Inflammatory macrophage (primary cell): ENCODE measurements at regions not wholly inside any gene's neighbourhood (a gene's known extent, or its start where the extent isn't known, plus 50 kb on each side); places are given as distances from the start of the nearest gene placed in this dataset.
"Not testable (repeated sequence)": the region's sequence is repeated elsewhere in the genome, so short reads cannot be mapped to it uniquely, and the experiment has no call there.

Source experiments
- DNase-seq, 2 donors: peaks; one replicate each; pipeline ENCODE4 v3.0.0-alpha.2; 2020 to 2022

- DNase-seq: no peak
These were observed 279.6 kb downstream of the PCDH20 start for GRCh38 chr13:61136093-61136492.

GRCh38 chr13:61135583-61135982 is 280.1 kb downstream of the PCDH20 start:
- DNase-seq: no peak

DNA sequence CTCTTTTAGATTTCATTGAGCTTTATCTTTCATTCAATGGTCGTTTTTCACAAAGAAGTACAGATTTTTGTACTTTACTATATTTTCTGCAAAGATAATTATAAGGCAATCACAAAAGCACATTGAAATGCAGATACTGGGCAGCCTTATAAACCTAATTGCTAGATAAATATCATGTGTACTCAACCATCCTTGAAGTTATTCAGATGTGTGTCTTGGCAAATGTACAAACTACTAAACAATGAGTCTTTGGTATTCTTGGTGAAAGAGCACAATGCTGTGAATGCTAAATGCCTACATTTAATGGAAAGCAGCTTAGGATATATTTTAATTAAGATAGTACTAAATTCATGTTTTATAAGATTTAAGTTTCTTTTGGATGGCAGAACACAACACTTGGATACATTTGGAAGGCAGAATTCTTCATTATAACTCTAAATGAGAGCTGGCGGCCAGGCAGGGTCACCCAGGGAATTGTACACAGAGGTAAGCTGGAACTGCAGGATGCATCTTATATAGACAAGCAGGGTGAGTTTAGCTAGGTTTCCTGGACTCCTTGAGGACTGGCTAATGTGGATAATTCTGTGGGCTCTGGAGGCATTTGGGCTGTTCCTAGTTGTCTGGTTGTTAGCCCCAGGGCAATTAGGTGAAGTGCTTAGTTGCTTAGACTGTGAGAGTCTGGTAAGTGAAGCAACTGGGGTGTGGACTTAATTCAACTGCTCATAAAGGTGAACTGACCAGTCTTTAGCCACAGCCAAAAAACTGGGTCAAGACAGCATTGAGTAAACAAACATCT is 286.6 kb downstream of the PCDH20 start:
- DNase-seq: no peak

DNA sequence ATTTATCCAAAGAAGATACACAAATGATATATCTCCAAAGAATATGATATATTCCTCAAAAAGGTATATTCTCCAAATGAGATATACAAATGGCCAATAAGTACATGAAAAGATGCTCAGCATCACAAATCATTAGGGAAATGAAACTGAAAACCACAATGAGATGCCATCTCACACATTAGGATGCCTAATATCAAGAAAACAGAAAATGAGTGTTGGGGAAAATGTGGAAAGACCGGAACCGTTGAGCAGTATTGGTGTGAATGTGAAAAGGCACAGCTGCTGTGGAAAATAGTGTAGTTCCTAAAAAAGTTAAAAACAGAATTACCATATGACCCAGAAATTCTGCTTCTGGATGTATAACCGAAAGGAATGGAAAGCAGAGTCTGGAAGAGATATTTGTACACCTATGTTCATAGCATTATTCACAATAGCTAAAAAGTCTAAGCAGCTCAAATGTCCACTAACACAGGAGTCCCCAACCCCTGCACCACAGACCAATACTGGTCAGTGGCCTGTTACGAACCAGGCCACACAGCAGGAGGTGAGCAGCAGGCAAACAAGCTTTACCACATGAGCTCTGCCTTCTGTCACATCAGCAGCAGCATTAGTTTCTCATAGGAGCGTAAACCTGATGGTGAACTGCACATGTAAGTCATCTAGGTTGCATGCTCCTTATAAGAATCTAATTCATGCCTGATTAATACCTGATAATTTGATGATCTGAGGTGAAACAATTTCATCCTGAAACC is 291.9 kb downstream of the PCDH20 start:
- DNase-seq: no peak

GRCh38 chr13:61113140-61113658 is 302.4 kb downstream of the PCDH20 start:
- no peak for DNase-seq

DNA sequence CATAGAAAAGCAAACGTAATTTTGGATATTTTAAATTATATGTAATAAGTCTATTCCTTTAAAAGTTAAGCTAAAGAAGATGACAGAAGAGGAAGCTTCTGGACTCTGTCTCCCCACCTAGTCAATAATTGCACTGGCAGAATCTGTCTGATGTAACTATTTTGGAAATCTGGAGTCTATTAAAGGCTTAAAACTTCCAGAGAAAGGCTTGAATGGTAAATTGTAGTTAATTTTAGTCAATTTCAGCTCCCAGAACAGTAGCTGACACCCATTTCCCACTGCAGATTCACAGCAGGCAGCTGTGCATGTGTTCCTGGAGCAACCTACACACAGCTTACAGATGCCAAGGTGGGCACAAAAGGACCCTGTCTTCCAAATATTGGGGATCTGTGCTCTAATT is 304.1 kb downstream of the PCDH20 start:
- no peak for DNase-seq

DNA sequence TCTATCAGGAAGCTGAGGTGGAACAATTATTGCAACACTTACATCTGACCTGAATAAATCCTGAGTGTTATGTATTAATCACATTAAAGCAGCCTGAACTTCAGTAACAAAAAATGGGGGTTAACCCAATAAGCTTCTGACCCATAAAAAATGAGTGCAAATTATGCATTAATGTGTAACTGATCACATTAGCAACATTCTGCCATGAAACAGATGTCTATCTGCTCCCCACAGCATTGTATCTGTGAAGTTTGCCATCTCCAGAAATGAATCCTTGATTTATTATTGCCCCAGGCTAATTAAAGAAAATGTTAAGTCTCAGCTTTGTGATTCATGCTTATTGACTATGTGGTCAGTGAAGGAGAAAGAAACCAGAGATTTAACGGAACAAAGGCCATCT is 304.9 kb downstream of the PCDH20 start:
- DNase-seq: no peak

- DNase-seq: no peak
These were observed 305.9 kb downstream of the PCDH20 start for GRCh38 chr13:61109741-61110140.

GRCh38 chr13:61107989-61108388 is 307.7 kb downstream of the PCDH20 start:
- no peak for DNase-seq

- DNase-seq: no peak
These were observed 319.8 kb downstream of the PCDH20 start for GRCh38 chr13:61095885-61096284.

DNA sequence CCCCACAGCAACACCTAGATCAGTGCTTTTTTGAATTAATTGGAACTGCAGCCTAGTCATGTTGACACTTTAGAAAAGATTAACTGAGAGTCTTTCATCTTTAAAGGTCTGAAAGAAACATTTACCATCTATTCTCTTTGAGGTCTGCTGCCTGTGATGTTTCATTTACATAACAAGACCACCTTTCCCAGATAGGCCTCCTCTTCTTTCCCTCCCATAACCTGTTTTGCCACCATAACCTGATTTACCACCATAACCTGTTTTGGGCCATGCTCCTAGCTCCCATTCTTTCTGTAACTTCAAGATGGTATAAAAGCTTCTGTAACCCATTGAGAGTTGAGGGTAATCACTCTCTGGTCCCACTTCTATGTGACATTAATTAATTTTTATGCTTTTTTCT is 320.8 kb downstream of the PCDH20 start:
- DNase-seq: no peak

DNA sequence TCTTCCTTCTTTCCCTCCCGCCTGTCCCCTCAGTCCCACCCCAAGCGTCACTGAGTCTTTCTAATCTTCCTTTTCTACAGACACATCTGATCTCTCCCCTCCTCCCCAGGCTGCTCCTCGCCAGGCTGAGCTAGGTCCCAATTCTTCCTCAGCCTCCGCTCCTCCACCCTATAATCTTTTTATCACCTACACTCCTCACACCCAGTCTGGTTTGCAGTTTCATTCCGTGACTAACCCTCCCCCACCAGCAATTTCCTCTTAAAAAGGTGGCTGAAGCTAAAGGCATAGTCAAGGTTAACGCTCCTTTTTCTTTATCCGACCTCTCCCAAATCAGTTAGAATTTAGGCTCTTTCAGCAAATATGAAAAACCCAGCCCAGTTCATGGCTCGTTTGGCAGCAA is 325.8 kb downstream of the PCDH20 start:
- DNase-seq: not testable (repeated sequence)

GRCh38 chr13:61086087-61086486 is 329.6 kb downstream of the PCDH20 start:
- no peak for DNase-seq

DNA sequence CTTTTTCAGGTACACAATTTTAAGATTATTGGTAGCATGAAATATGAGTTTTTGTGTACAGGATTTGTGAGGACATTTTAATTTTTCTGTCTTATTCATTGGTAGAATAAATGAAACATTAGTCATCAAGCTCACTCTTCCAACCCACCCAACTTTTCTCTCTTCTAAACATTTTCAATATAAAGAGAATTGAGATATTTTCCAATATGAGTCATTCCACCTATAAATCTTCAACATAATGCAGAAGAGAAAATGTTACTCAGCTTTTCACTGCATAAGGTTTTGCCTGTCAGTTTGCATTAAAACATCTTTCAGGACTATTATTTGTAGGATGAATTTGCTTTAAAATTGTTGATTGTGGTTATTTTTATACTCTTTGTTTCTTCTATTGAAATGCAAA is 330.7 kb downstream of the PCDH20 start:
- DNase-seq: no peak

DNA sequence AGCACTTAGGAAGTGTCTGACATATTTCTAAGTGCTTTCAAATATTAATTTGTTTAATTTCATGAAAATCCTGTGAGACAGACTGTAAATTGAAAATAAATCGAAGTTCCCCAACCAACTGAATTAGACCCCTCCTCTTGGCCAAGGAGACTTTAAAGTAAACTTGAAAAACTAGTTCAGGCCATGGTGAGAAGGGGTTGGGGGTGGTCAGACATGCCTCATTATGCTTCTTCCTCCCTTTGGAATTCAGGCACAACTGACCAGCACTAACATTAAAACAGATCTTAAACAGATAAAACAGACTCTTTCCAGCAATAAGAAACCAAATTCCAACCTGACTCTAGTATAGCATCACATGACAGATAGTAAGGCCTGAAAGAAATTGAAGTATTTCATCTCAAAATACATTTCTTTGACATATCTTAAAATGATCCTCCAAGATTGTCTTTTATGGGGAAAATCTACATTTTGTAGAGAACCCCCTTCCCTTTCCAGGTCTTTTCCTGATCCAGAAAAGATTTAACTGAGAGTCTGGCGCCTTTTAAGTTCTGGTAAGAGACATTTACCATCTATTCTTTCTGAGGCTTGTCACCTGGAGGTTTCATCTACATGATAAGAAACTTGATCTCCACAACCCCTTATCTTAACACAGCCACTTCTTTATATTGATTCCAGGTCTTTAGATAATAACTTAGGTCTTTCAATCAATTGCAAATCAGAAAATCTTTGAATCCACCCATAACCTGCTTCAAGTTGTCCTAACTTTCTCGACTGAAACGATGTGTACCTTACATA is 336.5 kb downstream of the PCDH20 start:
- no peak for DNase-seq

- DNase-seq: no peak
These were observed 363.5 kb downstream of the PCDH20 start for GRCh38 chr13:61052175-61052574.

- no peak for DNase-seq
These were observed 370.4 kb downstream of the PCDH20 start for GRCh38 chr13:61045251-61045650.

DNA sequence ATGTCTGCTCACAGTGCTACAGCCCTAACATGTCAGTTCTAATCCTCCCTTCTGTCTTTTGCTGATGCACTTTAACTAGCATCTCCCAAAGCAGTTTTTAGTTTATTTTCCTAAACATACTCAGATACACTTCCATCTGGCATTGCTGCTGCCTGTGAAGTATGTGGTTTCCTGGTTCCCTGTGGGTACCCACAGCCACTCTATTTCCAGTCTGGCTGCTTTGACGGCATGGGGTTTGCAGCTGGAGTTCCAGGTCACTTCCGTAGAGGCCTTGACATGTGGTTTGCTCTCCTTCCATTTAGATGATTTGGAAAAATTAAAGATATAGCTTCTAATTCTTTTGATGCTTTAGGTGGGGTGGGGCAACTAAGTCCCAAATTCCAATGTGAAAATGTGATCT is 375.5 kb downstream of the PCDH20 start:
- no peak for DNase-seq

- DNase-seq: no peak
These were observed 376.3 kb downstream of the PCDH20 start for GRCh38 chr13:61039302-61039701.

DNA sequence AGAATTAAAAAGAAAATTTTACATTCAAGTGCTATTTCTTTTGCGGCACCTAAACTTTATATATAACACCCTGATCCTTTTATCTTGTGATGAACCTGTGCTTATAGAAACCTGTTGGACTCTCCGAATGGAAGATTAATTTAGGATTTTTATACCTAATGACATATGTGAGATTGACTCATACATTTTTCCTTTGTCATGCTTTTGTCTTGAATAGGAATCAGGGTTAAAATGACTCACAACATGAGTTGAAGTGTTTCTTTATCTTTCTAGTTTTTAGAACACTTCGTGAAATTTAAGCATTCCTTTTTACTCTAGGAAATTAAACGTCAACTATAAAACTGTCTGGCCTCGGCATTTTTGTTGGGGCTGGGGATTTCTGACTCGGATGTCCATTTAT is 378.9 kb downstream of the PCDH20 start:
- no peak for DNase-seq

GRCh38 chr13:61030445-61030844 is 385.2 kb downstream of the PCDH20 start:
- DNase-seq: no peak

- DNase-seq: no peak
These were observed 386.6 kb downstream of the PCDH20 start for GRCh38 chr13:61029064-61029463.

DNA sequence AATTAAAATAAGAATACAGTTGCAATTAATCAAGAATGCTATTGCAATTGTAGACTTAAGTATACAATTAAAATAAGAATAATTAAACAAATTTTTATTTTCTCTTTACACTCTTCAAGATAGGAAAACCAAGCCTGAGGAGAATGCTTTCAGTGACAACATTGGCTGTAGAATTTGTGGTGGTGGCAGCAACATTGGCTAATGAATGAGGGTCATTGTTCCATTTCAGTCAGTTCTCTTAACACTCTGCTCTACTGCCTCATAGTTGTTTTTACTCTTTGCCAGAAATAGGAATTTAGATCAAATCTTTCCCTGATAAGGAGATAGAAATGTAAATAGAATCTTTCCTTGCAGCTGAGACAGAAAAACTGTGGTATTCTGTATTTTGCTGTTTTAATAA is 391.6 kb downstream of the PCDH20 start:
- no peak for DNase-seq
